ENCODE measurements at regions not wholly inside any gene's neighbourhood (a gene's known extent, or its start where the extent isn't known, plus 50 kb on each side); places are given as distances from the start of the nearest gene placed in this dataset.
"Not testable (repeated sequence)": the region's sequence is repeated elsewhere in the genome, so short reads cannot be mapped to it uniquely, and the experiment has no call there.

- DNase-seq (ENCODE audit: low spot score): no peak
Measured at GRCh38 chr15:70524470-70524869, 238.9 kb downstream of the UACA start.

GRCh38 chr15:70523616-70524015, 239.7 kb downstream of the UACA start:
- no peak for DNase-seq (ENCODE audit: low spot score)

- no peak for DNase-seq (ENCODE audit: low spot score)
Measured at GRCh38 chr15:70523192-70523591, 240.2 kb downstream of the UACA start.

- DNase-seq (ENCODE audit: low spot score): no peak
Measured at GRCh38 chr15:70522323-70522966, 240.9 kb downstream of the UACA start.

- DNase-seq (ENCODE audit: low spot score): no peak
Measured at GRCh38 chr15:70521576-70522322, 241.6 kb downstream of the UACA start.

GRCh38 chr15:70519616-70520015, 243.7 kb downstream of the UACA start:
- DNase-seq (ENCODE audit: low spot score): no peak

- no peak for DNase-seq (ENCODE audit: low spot score)
Measured at GRCh38 chr15:70519004-70519365, 244.4 kb downstream of the UACA start.

- no peak for DNase-seq (ENCODE audit: low spot score)
Measured at GRCh38 chr15:70518201-70519003, 245.0 kb downstream of the UACA start.

GRCh38 chr15:70517194-70517590, 246.2 kb downstream of the UACA start:
- no peak for DNase-seq (ENCODE audit: low spot score)

- no peak for DNase-seq (ENCODE audit: low spot score)
Measured at GRCh38 chr15:70516408-70517193, 246.8 kb downstream of the UACA start.

GRCh38 chr15:70514251-70514650, 249.1 kb downstream of the UACA start:
- no peak for DNase-seq (ENCODE audit: low spot score)

GRCh38 chr15:70513819-70514218, 249.5 kb downstream of the UACA start:
- no peak for DNase-seq (ENCODE audit: low spot score)

- peak; percentile 33 for DNase-seq (ENCODE audit: low spot score)
Measured at GRCh38 chr15:70512772-70513362, 250.5 kb downstream of the UACA start.

GRCh38 chr15:70511972-70512587, 251.3 kb downstream of the UACA start:
- DNase-seq (ENCODE audit: low spot score): not testable (repeated sequence)

- DNase-seq (ENCODE audit: low spot score): no peak
Measured at GRCh38 chr15:70510433-70510832, 252.9 kb downstream of the UACA start.

GRCh38 chr15:70509731-70510143, 253.6 kb downstream of the UACA start:
- no peak for DNase-seq (ENCODE audit: low spot score)

- no peak for DNase-seq (ENCODE audit: low spot score)
Measured at GRCh38 chr15:70509282-70509662, 254.1 kb downstream of the UACA start.

GRCh38 chr15:70508561-70509281, 254.6 kb downstream of the UACA start:
- peak; percentile 89 for DNase-seq (ENCODE audit: low spot score)

- peak; percentile 63 for DNase-seq (ENCODE audit: low spot score)
Measured at GRCh38 chr15:70507772-70508371, 255.5 kb downstream of the UACA start.
